B cell (primary cell): ENCODE measurements at regions not wholly inside any gene's neighbourhood (a gene's known extent, or its start where the extent isn't known, plus 50 kb on each side); places are given as distances from the start of the nearest gene placed in this dataset.

Source experiments
- EZH2 ChIP-seq: IDR thresholded peaks from 2 replicates; pipeline ENCODE4 v1.6.1; 2012; ENCODE audit warnings: borderline replicate concordance, low read depth, mild to moderate bottlenecking, moderate library complexity, low read length; ENCODE audit not compliant: insufficient read depth, poor library complexity, severe bottlenecking
- TF ChIP-seq, protein P1 (sequence below): fragments of 200-600 bp; IDR thresholded peaks from one replicate; pipeline ENCODE4 v1.8.0; 2022; ENCODE audit warnings: antibody characterized with exemption, mild to moderate bottlenecking

DNA sequence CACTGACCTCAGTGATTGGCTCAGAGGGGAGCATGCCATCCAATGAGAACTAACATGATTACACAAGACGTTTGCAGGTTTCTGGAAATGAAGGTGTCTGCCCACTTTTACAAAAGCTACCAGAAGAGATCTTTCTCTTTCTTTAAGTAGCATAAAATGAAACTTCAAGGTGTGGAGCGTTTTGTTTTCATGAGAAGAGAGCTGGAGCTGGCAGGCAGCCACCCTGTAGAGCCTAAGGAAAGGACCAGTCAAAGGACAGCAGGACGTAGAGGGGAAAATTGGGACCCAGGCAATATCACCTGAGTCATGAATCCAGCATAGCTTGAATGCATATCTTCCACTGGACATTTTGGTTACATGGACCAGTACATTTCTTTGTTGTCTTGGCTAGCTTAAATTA is 331.0 kb downstream of the EPHA4 start:
- TF ChIP-seq, protein P1, sequence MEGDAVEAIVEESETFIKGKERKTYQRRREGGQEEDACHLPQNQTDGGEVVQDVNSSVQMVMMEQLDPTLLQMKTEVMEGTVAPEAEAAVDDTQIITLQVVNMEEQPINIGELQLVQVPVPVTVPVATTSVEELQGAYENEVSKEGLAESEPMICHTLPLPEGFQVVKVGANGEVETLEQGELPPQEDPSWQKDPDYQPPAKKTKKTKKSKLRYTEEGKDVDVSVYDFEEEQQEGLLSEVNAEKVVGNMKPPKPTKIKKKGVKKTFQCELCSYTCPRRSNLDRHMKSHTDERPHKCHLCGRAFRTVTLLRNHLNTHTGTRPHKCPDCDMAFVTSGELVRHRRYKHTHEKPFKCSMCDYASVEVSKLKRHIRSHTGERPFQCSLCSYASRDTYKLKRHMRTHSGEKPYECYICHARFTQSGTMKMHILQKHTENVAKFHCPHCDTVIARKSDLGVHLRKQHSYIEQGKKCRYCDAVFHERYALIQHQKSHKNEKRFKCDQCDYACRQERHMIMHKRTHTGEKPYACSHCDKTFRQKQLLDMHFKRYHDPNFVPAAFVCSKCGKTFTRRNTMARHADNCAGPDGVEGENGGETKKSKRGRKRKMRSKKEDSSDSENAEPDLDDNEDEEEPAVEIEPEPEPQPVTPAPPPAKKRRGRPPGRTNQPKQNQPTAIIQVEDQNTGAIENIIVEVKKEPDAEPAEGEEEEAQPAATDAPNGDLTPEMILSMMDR = no peak
- no peak for TF ChIP-seq EZH2
